ENCODE measurements at regions not wholly inside any gene's neighbourhood (a gene's known extent, or its start where the extent isn't known, plus 50 kb on each side); places are given as distances from the start of the nearest gene placed in this dataset.

DNA sequence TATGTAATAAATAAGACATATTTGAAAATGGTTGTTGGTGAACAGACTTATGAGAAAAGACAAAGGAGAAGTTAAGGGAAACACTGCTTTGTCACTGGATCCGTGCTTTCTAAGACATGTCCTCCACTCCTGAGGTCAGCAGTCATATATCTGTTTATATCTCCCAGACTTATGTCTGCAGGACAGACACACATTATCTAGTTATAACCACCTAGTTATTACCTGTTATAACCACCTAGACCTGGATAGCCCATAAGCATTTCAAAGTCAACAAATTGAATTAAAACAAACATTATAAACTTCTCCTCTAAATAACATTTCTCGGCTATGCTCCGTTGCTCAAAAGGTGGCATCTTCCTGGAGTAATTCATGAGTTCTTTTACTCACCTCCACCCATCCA is 96.4 kb downstream of the SPRY2 start:
- Histone ChIP-seq H3K36me3 (ENCODE audit: low read depth) (no peaks in the 10 kb centered on the region), H3F3A (ENCODE audit: insufficient read depth, low read depth) (peaks cover 7% of the 10 kb centered on the region), H3K27me3 (ENCODE audit: insufficient read depth, low read depth) (no peaks in the 10 kb centered on the region), H2AFZ (no peak overlapping the region), H3K79me2 (ENCODE audit: low read depth) (no peaks in the 10 kb centered on the region), H3K4me3 (no peak overlapping the region), H3K9me2 (ENCODE audit: insufficient read depth) (no peaks in the 10 kb centered on the region), H3K9me3 (ENCODE audit: insufficient read depth, low read depth) (no peaks in the 10 kb centered on the region), H4K20me1 (ENCODE audit: insufficient read depth) (no peaks in the 10 kb centered on the region), H3K4me1 (replicated peaks; ENCODE audit: insufficient read depth) (peaks cover 12% of the 10 kb centered on the region), H3K27ac (no peak overlapping the region), H3K4me2 (no peak overlapping the region)
- ChIA-PET POLR2A (ENCODE audit: unreplicated experiment) (no interaction called here), CTCF (no interaction called here)
- TF ChIP-seq, protein P1, sequence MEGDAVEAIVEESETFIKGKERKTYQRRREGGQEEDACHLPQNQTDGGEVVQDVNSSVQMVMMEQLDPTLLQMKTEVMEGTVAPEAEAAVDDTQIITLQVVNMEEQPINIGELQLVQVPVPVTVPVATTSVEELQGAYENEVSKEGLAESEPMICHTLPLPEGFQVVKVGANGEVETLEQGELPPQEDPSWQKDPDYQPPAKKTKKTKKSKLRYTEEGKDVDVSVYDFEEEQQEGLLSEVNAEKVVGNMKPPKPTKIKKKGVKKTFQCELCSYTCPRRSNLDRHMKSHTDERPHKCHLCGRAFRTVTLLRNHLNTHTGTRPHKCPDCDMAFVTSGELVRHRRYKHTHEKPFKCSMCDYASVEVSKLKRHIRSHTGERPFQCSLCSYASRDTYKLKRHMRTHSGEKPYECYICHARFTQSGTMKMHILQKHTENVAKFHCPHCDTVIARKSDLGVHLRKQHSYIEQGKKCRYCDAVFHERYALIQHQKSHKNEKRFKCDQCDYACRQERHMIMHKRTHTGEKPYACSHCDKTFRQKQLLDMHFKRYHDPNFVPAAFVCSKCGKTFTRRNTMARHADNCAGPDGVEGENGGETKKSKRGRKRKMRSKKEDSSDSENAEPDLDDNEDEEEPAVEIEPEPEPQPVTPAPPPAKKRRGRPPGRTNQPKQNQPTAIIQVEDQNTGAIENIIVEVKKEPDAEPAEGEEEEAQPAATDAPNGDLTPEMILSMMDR (conservative IDR thresholded peaks at IDR 0.05), result no peak
- TF ChIP-seq EZH2 (IDR thresholded peaks at IDR 0.05; ENCODE audit: low read depth), result no peak
- no peak for DNase-seq
- intact Hi-C loops (cut with micrococcal nuclease; ENCODE audit: unreplicated experiment), result no loop called here
- no TSS peak for BruUV-seq (replicated peaks)

DNA sequence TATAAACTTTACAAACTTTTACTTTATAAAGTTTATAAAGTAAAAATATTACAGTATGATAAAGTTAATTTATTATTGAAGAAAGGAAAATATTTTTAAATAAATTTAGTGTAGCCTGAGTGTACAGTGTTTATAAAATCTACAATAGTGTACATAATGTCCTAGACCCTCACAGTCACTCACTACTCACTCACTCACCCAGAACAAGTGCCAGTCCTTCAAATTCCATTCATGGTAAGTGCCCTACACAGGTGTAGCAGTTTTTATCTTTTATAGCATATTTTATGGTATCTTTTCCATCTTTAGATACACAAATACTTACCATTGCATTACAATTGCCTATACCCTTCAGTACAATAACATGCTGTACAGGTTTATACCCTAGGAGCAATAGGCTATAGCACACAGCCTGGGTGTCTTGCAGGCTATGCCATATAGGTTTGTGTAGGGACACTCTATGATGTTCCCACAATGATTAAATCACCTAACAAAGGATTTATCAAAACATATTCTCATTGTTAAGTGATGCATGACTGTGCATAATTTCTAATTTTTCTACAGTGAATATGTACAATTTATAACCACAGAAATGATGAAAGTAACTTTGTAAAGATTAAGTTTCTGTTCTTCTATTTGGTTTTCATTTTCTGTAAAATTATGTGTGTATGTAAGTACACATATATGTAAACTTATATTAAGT is 98.0 kb downstream of the SPRY2 start:
- Histone ChIP-seq H3K36me3 (ENCODE audit: low read depth) (no peaks in the 10 kb centered on the region), H2AFZ (no peak overlapping the region), H3K4me2 (no peak overlapping the region), H3K79me2 (ENCODE audit: low read depth) (no peaks in the 10 kb centered on the region), H3K27me3 (ENCODE audit: insufficient read depth, low read depth) (no peaks in the 10 kb centered on the region), H3K9me2 (ENCODE audit: insufficient read depth) (no peaks in the 10 kb centered on the region), H3K9me3 (ENCODE audit: insufficient read depth, low read depth) (no peaks in the 10 kb centered on the region), H3F3A (ENCODE audit: insufficient read depth, low read depth) (peaks cover 13% of the 10 kb centered on the region), H4K20me1 (ENCODE audit: insufficient read depth) (no peaks in the 10 kb centered on the region), H3K4me1 (replicated peaks; ENCODE audit: insufficient read depth) (peaks cover 24% of the 10 kb centered on the region), H3K4me3 (no peak overlapping the region), H3K27ac (no peak overlapping the region)
- CTCF ChIA-PET, result no interaction called here
- POLR2A ChIA-PET (ENCODE audit: unreplicated experiment), result no interaction called here
- TF ChIP-seq, protein P1 (conservative IDR thresholded peaks at IDR 0.05), result no peak
- no peak for TF ChIP-seq EZH2 (IDR thresholded peaks at IDR 0.05; ENCODE audit: low read depth)
- no peak for DNase-seq
- no TSS peak for BruUV-seq (replicated peaks)
- intact Hi-C loops (cut with micrococcal nuclease; ENCODE audit: unreplicated experiment), result no loop called here

DNA sequence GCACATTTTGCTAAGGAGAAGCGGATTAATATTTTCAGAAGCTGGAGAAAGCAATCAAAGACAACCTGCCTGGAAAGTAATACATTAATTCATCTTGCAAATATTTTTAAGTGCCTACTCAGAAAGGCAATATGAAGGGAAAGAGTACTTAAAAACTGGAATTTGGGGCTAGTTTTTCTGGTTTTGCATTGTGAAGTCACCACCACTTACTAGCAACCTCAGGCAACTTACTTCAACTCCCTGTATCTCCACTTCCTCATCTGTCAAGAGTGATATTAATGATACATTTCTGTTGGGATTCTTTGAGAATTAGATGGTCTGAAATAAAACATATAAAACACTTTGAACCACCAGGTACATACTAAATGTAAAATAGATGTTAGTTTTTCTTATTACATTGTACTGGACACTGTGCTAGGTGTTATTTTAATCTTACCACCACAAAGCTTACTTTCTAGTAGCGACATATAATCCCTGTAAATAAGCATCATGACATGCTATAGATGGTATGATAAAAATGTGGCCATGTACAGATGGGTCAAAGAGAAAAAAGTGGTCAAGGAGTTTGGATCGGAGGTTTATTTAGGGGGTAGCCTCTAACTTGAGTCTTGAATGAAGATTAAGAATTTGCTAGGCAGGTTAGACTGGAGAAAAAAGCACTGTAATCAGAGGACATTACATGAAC is 101.2 kb downstream of the SPRY2 start:
- H3K79me2 ChIP-seq (ENCODE audit: low read depth), result no peaks in the 10 kb centered on the region
- H3K9me2 ChIP-seq (ENCODE audit: insufficient read depth), result no peaks in the 10 kb centered on the region
- TF ChIP-seq, protein P1 (conservative IDR thresholded peaks at IDR 0.05), result no peak
- TF ChIP-seq EZH2 (IDR thresholded peaks at IDR 0.05; ENCODE audit: low read depth), result no peak
- H3K4me2 ChIP-seq, result peak overlapping the region; percentile 64
- no peak overlapping the region for H2AFZ ChIP-seq
- no TSS peak for BruUV-seq (replicated peaks)
- H3K36me3 ChIP-seq (ENCODE audit: low read depth), result no peaks in the 10 kb centered on the region
- ChIA-PET CTCF (no interaction called here), POLR2A (ENCODE audit: unreplicated experiment) (no interaction called here)
- H4K20me1 ChIP-seq (ENCODE audit: insufficient read depth), result no peaks in the 10 kb centered on the region
- peaks cover 20% of the 10 kb centered on the region for H3F3A ChIP-seq (ENCODE audit: insufficient read depth, low read depth)
- peak in 1 of 2 experiments; percentile 92 for DNase-seq
- intact Hi-C loops (cut with micrococcal nuclease; ENCODE audit: unreplicated experiment), result loop anchor here (1.0 to 5.0 kb wide), 2 partner anchors 102 to 107 kb away; partner anchors contain the start of gene SPRY2
- H3K27me3 ChIP-seq (ENCODE audit: insufficient read depth, low read depth), result no peaks in the 10 kb centered on the region
- peaks cover 43% of the 10 kb centered on the region for H3K4me1 ChIP-seq (replicated peaks; ENCODE audit: insufficient read depth)
- peak overlapping the region; percentile 63 for H3K27ac ChIP-seq
- 0 out of 2 replicates have a peak overlapping the region, but pooled peaks have one; percentile 17 for H3K4me3 ChIP-seq
- no peaks in the 10 kb centered on the region; the same call in 1 of the 2 replicates for H3K9me3 ChIP-seq (ENCODE audit: insufficient read depth, low read depth)
